IPS-NIHi7 (cell line): ENCODE measurements at regions not wholly inside any gene's neighbourhood (a gene's known extent, or its start where the extent isn't known, plus 50 kb on each side); places are given as distances from the start of the nearest gene placed in this dataset.
A peak's percentile ranks its signal among the peaks of the same experiment; 100 is the strongest.

ENCODE experiments used
- DNase-seq: peaks from one replicate; pipeline ENCODE4 v3.0.0; 2012; ENCODE audit warnings: mixed read lengths; ENCODE audit errors: extremely low spot score

GRCh38 chr9:129383561-129384490 lies 205.8 kb upstream of the IER5L start:
- DNase-seq = peak; percentile 64

GRCh38 chr9:129383019-129383560 lies 205.0 kb upstream of the IER5L start:
- peak; percentile 75 for DNase-seq

- peak; percentile 18 for DNase-seq
Observed at GRCh38 chr9:129382281-129383018, 204.4 kb upstream of the IER5L start.

GRCh38 chr9:129381481-129381957 lies 203.5 kb upstream of the IER5L start:
- peak; percentile 22 for DNase-seq

- DNase-seq = peak; percentile 61
Observed at GRCh38 chr9:129380961-129381401, 202.9 kb upstream of the IER5L start.

GRCh38 chr9:129379886-129380285 lies 201.8 kb upstream of the IER5L start:
- DNase-seq = no peak

- no peak for DNase-seq
Observed at GRCh38 chr9:129379181-129379836, 201.2 kb upstream of the IER5L start.

GRCh38 chr9:129377931-129378661 lies 200.0 kb upstream of the IER5L start:
- no peak for DNase-seq

GRCh38 chr9:129377181-129377580 lies 199.1 kb upstream of the IER5L start:
- no peak for DNase-seq

GRCh38 chr9:129375845-129376244 lies 197.8 kb upstream of the IER5L start:
- no peak for DNase-seq

GRCh38 chr9:129374651-129375050 lies 196.6 kb upstream of the IER5L start:
- DNase-seq = no peak

GRCh38 chr9:129374231-129374630 lies 196.2 kb upstream of the IER5L start:
- DNase-seq = no peak

- no peak for DNase-seq
Observed at GRCh38 chr9:129373361-129373760, 195.3 kb upstream of the IER5L start.

- no peak for DNase-seq
Observed at GRCh38 chr9:129370770-129371169, 192.7 kb upstream of the IER5L start.

- no peak for DNase-seq
Observed at GRCh38 chr9:129368444-129368978, 190.4 kb upstream of the IER5L start.

GRCh38 chr9:129367287-129367686 lies 189.2 kb upstream of the IER5L start:
- no peak for DNase-seq

- no peak for DNase-seq
Observed at GRCh38 chr9:129365196-129365595, 187.1 kb upstream of the IER5L start.

GRCh38 chr9:129363216-129363873 lies 185.3 kb upstream of the IER5L start:
- DNase-seq = no peak

- DNase-seq = no peak
Observed at GRCh38 chr9:129362287-129363000, 184.4 kb upstream of the IER5L start.

- DNase-seq = no peak
Observed at GRCh38 chr9:129361196-129361595, 183.1 kb upstream of the IER5L start.
